ENCODE measurements at regions not wholly inside any gene's neighbourhood (a gene's known extent, or its start where the extent isn't known, plus 50 kb on each side); places are given as distances from the start of the nearest gene placed in this dataset.

- no peaks in the 10 kb centered on the region for H3K79me2 ChIP-seq (ENCODE audit: low read depth)
- Mint-ChIP-seq H3K4me3 (no peak overlapping the region), H3K27me3 (ENCODE audit: insufficient read depth, low read depth) (no peaks in the 10 kb centered on the region), H3K4me1 (peaks cover 10% of the 10 kb centered on the region), H3K9me3 (peaks cover 12% of the 10 kb centered on the region), H3K36me3 (no peaks in the 10 kb centered on the region), H3K27ac (peak overlapping the region; percentile 70)
- DNase-seq (ENCODE audit: low spot score): peak; percentile 96
- peaks cover 37% of the 10 kb centered on the region for H3K4me1 ChIP-seq
- no peaks in the 10 kb centered on the region for H3K27me3 ChIP-seq
- no peaks in the 10 kb centered on the region for H4K20me1 ChIP-seq (ENCODE audit: low read depth)
- peak overlapping the region; percentile 9 for H3K4me3 ChIP-seq
- H3F3A ChIP-seq (ENCODE audit: low read depth): no peaks in the 10 kb centered on the region
- H3K9ac ChIP-seq: no peak overlapping the region
- H3K9me3 ChIP-seq (ENCODE audit: low read depth): no peaks in the 10 kb centered on the region
- H3K27ac ChIP-seq: peak overlapping the region; percentile 25
- no peak for TF ChIP-seq EZH2phosphoT487 (IDR thresholded peaks at IDR 0.05)
- peak; percentile 9 for TF ChIP-seq CTCF (IDR thresholded peaks at IDR 0.05)
- no peaks in the 10 kb centered on the region for H3K36me3 ChIP-seq
- H2AFZ ChIP-seq (replicated peaks): no peak overlapping the region
- peak overlapping the region; percentile 70 for H3K4me2 ChIP-seq
Measured at GRCh38 chr7:46015107-46015868, 94.2 kb upstream of the IGFBP3 start.

GRCh38 chr7:46011501-46011900 lies 90.4 kb upstream of the IGFBP3 start:
- H2AFZ ChIP-seq (replicated peaks): no peak overlapping the region
- H3K4me3 Mint-ChIP-seq: no peak overlapping the region
- peaks cover 37% of the 10 kb centered on the region for H3K4me1 ChIP-seq
- H3K9me3 Mint-ChIP-seq: no peaks in the 10 kb centered on the region
- H3F3A ChIP-seq (ENCODE audit: low read depth): no peaks in the 10 kb centered on the region
- no peaks in the 10 kb centered on the region for H3K36me3 Mint-ChIP-seq
- H3K27me3 Mint-ChIP-seq (ENCODE audit: insufficient read depth, low read depth): no peaks in the 10 kb centered on the region
- peak overlapping the region; percentile 18 for H3K4me2 ChIP-seq
- peaks cover 10% of the 10 kb centered on the region for H3K4me1 Mint-ChIP-seq
- H3K27ac Mint-ChIP-seq: no peak overlapping the region
- H3K79me2 ChIP-seq (ENCODE audit: low read depth): no peaks in the 10 kb centered on the region
- H3K36me3 ChIP-seq: no peaks in the 10 kb centered on the region
- no peak overlapping the region for H3K9ac ChIP-seq
- H3K9me3 ChIP-seq (ENCODE audit: low read depth): no peaks in the 10 kb centered on the region
- H4K20me1 ChIP-seq (ENCODE audit: low read depth): no peaks in the 10 kb centered on the region
- no peak overlapping the region for H3K4me3 ChIP-seq
- no peaks in the 10 kb centered on the region for H3K27me3 ChIP-seq
- no peak for DNase-seq (ENCODE audit: low spot score)
- H3K27ac ChIP-seq: no peak overlapping the region
- TF ChIP-seq EZH2 (IDR thresholded peaks at IDR 0.05) (no peak), CTCF (IDR thresholded peaks at IDR 0.05) (no peak), EZH2phosphoT487 (IDR thresholded peaks at IDR 0.05) (no peak)

- H3K27me3 Mint-ChIP-seq (ENCODE audit: insufficient read depth, low read depth): no peaks in the 10 kb centered on the region
- H3K9me3 ChIP-seq (ENCODE audit: low read depth): no peaks in the 10 kb centered on the region
- H2AFZ ChIP-seq (replicated peaks): no peak overlapping the region
- H3K4me1 Mint-ChIP-seq: peaks cover 8% of the 10 kb centered on the region
- no peaks in the 10 kb centered on the region for H3K9me3 Mint-ChIP-seq
- no peak overlapping the region for H3K9ac ChIP-seq
- H3K4me3 Mint-ChIP-seq: no peak overlapping the region
- H3F3A ChIP-seq (ENCODE audit: low read depth): no peaks in the 10 kb centered on the region
- H3K4me3 ChIP-seq: no peak overlapping the region
- peaks cover 34% of the 10 kb centered on the region for H3K4me1 ChIP-seq
- H3K27me3 ChIP-seq: no peaks in the 10 kb centered on the region
- no peak for TF ChIP-seq EZH2 (IDR thresholded peaks at IDR 0.05)
- TF ChIP-seq CTCF (IDR thresholded peaks at IDR 0.05): no peak
- H3K36me3 ChIP-seq: no peaks in the 10 kb centered on the region
- no peak overlapping the region for H3K27ac ChIP-seq
- no peak overlapping the region for H3K27ac Mint-ChIP-seq
- H3K4me2 ChIP-seq: no peak overlapping the region
- no peak for DNase-seq (ENCODE audit: low spot score)
- H3K79me2 ChIP-seq (ENCODE audit: low read depth): no peaks in the 10 kb centered on the region
- H4K20me1 ChIP-seq (ENCODE audit: low read depth): no peaks in the 10 kb centered on the region
- H3K36me3 Mint-ChIP-seq: no peaks in the 10 kb centered on the region
Measured at GRCh38 chr7:46011059-46011458, 90.0 kb upstream of the IGFBP3 start.
